Left cardiac atrium (tissue), 4 donors: ENCODE measurements at regions not wholly inside any gene's neighbourhood (a gene's known extent, or its start where the extent isn't known, plus 50 kb on each side); places are given as distances from the start of the nearest gene placed in this dataset.

Experiments used
- ATAC-seq, 2 donors: fragments of 200-7000 bp; cut with Tn5 transposase; one replicate each; pipeline ENCODE4 v1.9.1; 2020; ENCODE audit warnings: mild to moderate bottlenecking in 2 of 2, moderate library complexity in 2 of 2
- DNase-seq: peaks from one replicate; pipeline ENCODE4 v3.0.0-alpha.2; 2020
- intact Hi-C, 2 donors: fragments of 100-400 bp; cut with DNase I; formaldehyde crosslinking; loops; one replicate each; pipeline versions ENCODE4 v1.14.1 to v1.15.1; 2022 to 2023
- donor health status: DM: no; HTN: yes; CAD: no.
- donor health status: DM: no; HTN: yes; CAD: no; lungs with severe emphysema.
- donor health status: DM: yes; HTN: yes; CAD: no.
- donor health status: Dilated cardiomyopathy.

DNA sequence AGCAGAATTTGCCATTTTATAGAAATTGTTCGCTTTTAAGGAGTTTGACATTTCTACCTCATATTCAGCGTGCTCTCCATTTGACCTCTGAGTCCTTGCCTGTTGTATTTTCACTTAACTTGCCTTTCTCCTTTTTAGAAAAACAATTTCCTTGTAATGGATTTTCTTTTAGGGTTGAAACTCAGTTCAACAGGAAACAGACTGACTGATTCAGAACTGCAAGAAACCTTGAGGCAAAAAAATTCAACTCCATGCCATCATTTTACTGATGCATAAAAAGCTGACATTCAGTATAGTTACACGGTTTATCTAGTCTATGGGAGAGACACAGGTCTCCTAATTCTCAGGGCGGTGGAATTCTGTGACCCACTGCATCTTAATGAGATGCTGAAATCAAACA lies 59.8 kb downstream of the MRPS30 start:
- intact Hi-C loops = no loop called here
- ATAC-seq (no peak), DNase-seq (no peak)

DNA sequence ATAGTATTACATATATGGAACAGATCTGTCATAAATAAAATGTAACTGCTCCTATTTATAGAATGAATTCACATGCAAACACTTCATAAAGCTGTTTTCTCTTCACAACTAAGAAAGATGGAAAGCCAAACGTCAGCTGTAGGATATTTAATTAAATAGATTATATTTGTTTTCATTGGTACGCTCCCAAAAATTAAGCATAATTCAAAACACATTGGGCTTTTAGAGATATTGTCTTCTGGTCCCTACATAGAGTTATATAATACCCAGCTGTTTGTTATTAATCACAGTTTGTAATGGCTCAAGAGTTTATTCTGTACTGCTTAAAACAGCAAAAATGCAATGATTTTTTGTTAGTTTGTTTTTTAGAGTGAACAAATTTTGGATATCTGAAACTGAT lies 61.2 kb downstream of the MRPS30 start:
- intact Hi-C loops = no loop called here
- no peak for ATAC-seq

GRCh38 chr5:44870430-44870829 lies 61.7 kb downstream of the MRPS30 start:
- ATAC-seq (no peak), DNase-seq (no peak)
- intact Hi-C loops = no loop called here

More for the DNA sequence above, 61.2 kb downstream of the MRPS30 start:
- DNase-seq = no peak

- DNase-seq (no peak), ATAC-seq (no peak)
Measured at GRCh38 chr5:44871401-44871800, 62.7 kb downstream of the MRPS30 start.

GRCh38 chr5:44875661-44876605 lies 67.2 kb downstream of the MRPS30 start:
- intact Hi-C loops = no loop called here
- DNase-seq (no peak), ATAC-seq (no peak)

More at GRCh38 chr5:44871401-44871800, 62.7 kb downstream of the MRPS30 start:
- intact Hi-C loops = no loop called here

DNA sequence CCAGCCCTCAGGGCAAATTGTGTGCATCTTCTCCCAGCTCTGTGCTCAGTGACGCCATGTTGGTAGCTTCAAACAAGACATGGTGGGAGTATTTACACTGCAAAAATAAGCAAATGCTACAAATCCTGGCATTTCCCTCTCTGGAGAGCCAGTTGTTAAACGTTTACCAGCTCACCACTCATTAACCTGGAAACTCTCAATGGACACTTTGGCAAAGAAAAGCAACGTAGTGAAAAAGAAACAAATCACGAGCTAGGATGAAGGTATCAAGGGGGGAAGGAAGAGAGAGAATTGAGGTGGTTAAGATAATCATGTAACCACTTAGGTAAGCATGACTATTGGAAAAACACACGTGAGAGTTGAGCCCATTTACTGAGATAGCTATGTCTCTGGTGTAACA lies 72.5 kb downstream of the MRPS30 start:
- intact Hi-C loops = no loop called here
- ATAC-seq = no peak
- no peak for DNase-seq

- intact Hi-C loops = no loop called here
- ATAC-seq = no peak
- DNase-seq = no peak
Measured at GRCh38 chr5:44884036-44884435, 75.3 kb downstream of the MRPS30 start.

GRCh38 chr5:44885903-44886302 lies 77.2 kb downstream of the MRPS30 start:
- intact Hi-C loops = no loop called here
- ATAC-seq (no peak), DNase-seq (no peak)

DNA sequence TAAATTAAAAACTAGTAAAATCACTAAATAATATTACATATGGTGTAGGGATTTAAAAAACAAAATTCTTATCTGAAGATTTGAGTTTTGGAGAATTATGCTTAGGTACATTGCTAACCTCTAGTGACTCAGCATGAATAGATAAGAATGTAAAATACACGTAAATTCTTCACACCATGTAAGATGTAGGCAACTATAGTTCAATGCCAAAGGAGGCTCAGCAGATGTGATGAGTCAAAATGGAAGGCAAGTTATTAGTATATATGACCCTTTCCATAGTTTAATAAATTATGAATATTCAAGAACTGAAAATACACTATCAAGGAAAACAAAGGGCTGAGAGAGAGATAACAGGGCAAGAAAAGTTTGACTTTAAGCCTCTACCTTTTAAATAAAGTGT lies 79.0 kb downstream of the MRPS30 start:
- intact Hi-C loops = no loop called here
- ATAC-seq (no peak), DNase-seq (no peak)

- DNase-seq (no peak), ATAC-seq (no peak)
- intact Hi-C loops = no loop called here
Measured at GRCh38 chr5:44888435-44888834, 79.7 kb downstream of the MRPS30 start.

DNA sequence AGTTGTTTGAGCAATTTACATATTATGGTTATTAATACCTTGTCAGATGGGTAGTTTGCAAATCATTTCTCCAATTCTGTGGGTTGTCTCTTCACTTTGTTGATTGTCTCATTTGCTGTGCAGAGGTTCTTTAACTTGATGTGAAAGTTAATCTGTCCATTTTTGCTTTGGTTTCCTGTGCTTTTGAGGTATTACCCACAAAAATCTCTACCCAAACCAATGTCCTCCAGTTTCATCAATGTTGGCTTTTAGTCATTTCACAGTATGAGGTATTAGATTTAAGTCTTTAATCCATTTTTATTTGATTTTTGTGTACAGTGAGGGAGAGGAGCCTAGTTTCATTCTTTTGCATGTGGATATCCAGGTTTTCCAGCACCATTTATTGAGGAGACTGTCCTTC lies 82.4 kb downstream of the MRPS30 start:
- ATAC-seq = no peak
- no peak for DNase-seq
- intact Hi-C loops = no loop called here

DNA sequence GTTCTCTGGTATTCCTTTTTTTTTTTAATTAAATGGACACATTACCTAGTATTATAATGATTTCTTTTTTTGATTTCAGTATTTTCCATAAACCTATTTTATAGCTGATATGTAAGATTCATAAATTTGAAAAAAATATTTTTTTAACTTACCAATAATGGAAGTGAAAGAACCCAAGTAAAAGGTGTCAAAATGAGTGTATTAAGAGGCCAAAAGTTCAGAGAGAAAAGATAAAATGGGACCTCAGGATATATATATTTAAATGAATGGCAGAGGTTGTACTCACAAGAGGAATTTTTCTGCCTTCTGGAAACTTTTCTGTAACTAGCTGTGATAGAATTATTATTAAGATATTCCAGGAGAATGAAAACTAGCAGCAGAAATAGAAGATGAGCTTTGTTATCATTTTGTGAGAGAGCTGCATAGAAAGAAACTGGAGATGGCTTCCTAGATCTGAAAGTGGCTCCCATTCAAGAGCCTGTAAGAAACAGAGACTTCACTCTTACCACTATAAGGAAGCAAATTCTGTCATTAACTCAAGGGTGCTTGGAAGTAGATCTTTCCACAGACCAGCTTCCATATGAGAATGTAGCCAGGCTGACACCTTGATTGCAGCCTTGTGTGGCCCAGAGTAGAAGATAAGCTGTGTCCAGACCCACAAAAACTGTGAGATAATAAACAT lies 91.7 kb downstream of the MRPS30 start:
- ATAC-seq (no peak), DNase-seq (no peak)
- intact Hi-C loops = no loop called here

- intact Hi-C loops = no loop called here
- ATAC-seq (no peak), DNase-seq (no peak)
Measured at GRCh38 chr5:44907396-44907795, 98.6 kb downstream of the MRPS30 start.

DNA sequence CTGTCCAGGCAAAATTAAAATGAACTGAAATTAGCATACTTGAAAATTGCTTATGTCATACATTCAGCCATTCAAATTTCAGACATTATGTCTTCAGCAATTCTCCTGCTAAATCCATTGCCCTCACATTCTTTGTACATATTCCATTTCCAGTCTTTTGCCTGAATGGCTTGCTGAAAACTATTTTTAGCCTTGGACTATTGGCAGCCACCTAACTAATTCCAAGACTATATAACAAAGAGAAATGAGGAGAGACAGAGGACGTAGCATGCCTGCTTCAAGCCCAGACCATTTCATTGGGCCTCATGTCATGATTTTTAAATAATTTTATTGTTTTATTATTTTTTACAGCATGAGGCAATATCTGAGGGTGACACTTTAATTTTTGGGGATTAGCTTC lies 100.3 kb downstream of the MRPS30 start:
- intact Hi-C loops = no loop called here
- ATAC-seq = no peak
- DNase-seq = no peak

- intact Hi-C loops = no loop called here
- ATAC-seq = no peak
- no peak for DNase-seq
Measured at GRCh38 chr5:44911501-44911900, 102.8 kb downstream of the MRPS30 start.

DNA sequence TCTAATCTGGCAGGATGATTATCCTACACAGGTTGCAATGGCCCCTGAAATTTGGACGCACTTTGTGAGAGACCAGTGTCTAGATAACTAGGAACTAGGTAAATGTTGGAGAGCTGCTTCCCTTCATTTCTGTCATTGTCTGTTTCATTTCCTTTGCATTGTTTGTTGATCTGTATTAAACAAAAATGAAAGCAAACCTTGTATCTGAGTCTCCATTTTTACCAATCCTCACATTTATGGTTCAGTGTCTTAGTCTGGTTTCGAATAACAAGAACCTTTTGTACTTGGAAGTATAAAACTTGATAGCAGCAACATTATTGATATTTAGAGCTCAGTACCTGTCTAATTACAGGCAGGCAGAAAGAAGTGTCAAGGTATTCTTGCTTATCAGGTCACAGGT lies 105.5 kb downstream of the MRPS30 start:
- intact Hi-C loops = no loop called here
- ATAC-seq (no peak), DNase-seq (no peak)

GRCh38 chr5:44919560-44919959 lies 110.8 kb downstream of the MRPS30 start:
- intact Hi-C loops = no loop called here
- no peak for ATAC-seq
- DNase-seq = no peak

GRCh38 chr5:44927115-44927733 lies 118.5 kb downstream of the MRPS30 start:
- ATAC-seq = no peak
- intact Hi-C loops = no loop called here

GRCh38 chr5:44932922-44933585 lies 124.3 kb downstream of the MRPS30 start:
- DNase-seq (no peak), ATAC-seq (no peak)
- intact Hi-C loops = no loop called here

More at GRCh38 chr5:44927115-44927733, 118.5 kb downstream of the MRPS30 start:
- no peak for DNase-seq

DNA sequence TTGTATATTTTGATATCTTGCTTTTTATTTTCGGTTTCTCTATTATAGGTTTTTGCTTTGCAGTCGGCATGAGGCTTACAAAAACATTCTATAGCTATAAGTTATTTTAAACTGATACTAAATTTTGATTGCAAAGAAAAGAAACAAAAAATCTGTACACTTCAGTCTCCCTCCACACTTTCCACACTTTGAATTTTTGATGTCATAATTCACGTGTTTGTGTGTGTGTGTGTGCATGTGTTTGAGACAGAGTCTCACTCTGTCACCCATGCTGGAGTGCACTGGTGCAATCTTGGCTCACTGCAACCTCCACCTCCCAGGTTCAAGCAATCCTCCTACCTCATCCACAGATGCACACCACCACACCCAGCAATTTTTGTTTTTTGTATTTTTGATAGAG lies 124.9 kb downstream of the MRPS30 start:
- intact Hi-C loops = no loop called here
- DNase-seq (no peak), ATAC-seq (no peak)
